Endodermal cell (in vitro differentiated cells): ENCODE measurements at regions not wholly inside any gene's neighbourhood (a gene's known extent, or its start where the extent isn't known, plus 50 kb on each side); places are given as distances from the start of the nearest gene placed in this dataset.

Experiments
- DNase-seq: peaks from one replicate; pipeline ENCODE4 v3.0.0-alpha.2; 2017
- H3K27ac ChIP-seq: 2 replicates; pipeline ENCODE4 v1.5.1; 2013; ENCODE audit warnings: mild to moderate bottlenecking, low read depth, low read length, moderate library complexity
- H3K27me3 ChIP-seq: 2 replicates; pipeline ENCODE4 v1.6.1; 2013; ENCODE audit warnings: mild to moderate bottlenecking, low read length, moderate library complexity; ENCODE audit not compliant: insufficient read depth, control insufficient read depth, poor library complexity, severe bottlenecking
- H3K36me3 ChIP-seq: 2 replicates; pipeline ENCODE4 v1.7.0; 2013; ENCODE audit warnings: mild to moderate bottlenecking, low read length, moderate library complexity; ENCODE audit not compliant: control insufficient read depth, insufficient read depth
- H3K4me1 ChIP-seq: one replicate; pipeline ENCODE4 v1.7.0; 2013; ENCODE audit warnings: low read length; ENCODE audit not compliant: control insufficient read depth, insufficient read depth
- H3K4me3 ChIP-seq: 2 replicates; pipeline ENCODE4 v1.5.1; 2013; ENCODE audit warnings: mild to moderate bottlenecking, low read length, moderate library complexity
- H3K9ac ChIP-seq: 2 replicates; pipeline ENCODE4 v1.6.1; 2013; ENCODE audit warnings: mild to moderate bottlenecking, low read length, moderate library complexity; ENCODE audit not compliant: poor library complexity, severe bottlenecking; ENCODE audit errors: extremely low read depth
- H3K9me3 ChIP-seq: 2 replicates; pipeline ENCODE4 v1.6.1; 2013; ENCODE audit warnings: mild to moderate bottlenecking, low read length, moderate library complexity; ENCODE audit not compliant: control insufficient read depth
- H3K27ac Mint-ChIP-seq: 2 replicates; pipeline ENCODE4 v1.8.0; 2020; ENCODE audit warnings: mixed read lengths
- H3K27me3 Mint-ChIP-seq: 2 replicates; pipeline ENCODE4 v1.8.0; 2021; ENCODE audit warnings: mild to moderate bottlenecking, mixed read lengths; ENCODE audit not compliant: insufficient read depth
- H3K36me3 Mint-ChIP-seq: 2 replicates; pipeline ENCODE4 v1.8.0; 2020; ENCODE audit warnings: low read depth, mixed read lengths
- H3K4me1 Mint-ChIP-seq: 2 replicates; pipeline ENCODE4 v1.8.0; 2020; ENCODE audit warnings: mixed read lengths
- H3K4me3 Mint-ChIP-seq: 2 replicates; pipeline ENCODE4 v1.8.0; 2020; ENCODE audit warnings: mild to moderate bottlenecking, moderate library complexity, mixed read lengths
- H3K9me3 Mint-ChIP-seq: 2 replicates; pipeline ENCODE4 v1.8.0; 2020; ENCODE audit warnings: mild to moderate bottlenecking, mixed read lengths
- WGBS, 2 experiments: methylation state at CpG; one replicate each; pipeline versions ENCODE4 v1.1.5 to v1.1.7; 2013; ENCODE audit warnings: missing lambda C conversion rate in 2 of 2, mixed read lengths in 1 of 2; ENCODE audit not compliant: insufficient coverage in 1 of 2, insufficient read length in 1 of 2; 5-methylcytosine and 5-hydroxymethylcytosine counted together
- TF ChIP-seq, protein P1 (sequence below): fragments of 200-600 bp; sonication (generic); conservative IDR thresholded peaks from 2 replicates; pipeline ENCODE4 v1.5.0; 2021; ENCODE audit warnings: antibody characterized with exemption, mild to moderate bottlenecking

DNA sequence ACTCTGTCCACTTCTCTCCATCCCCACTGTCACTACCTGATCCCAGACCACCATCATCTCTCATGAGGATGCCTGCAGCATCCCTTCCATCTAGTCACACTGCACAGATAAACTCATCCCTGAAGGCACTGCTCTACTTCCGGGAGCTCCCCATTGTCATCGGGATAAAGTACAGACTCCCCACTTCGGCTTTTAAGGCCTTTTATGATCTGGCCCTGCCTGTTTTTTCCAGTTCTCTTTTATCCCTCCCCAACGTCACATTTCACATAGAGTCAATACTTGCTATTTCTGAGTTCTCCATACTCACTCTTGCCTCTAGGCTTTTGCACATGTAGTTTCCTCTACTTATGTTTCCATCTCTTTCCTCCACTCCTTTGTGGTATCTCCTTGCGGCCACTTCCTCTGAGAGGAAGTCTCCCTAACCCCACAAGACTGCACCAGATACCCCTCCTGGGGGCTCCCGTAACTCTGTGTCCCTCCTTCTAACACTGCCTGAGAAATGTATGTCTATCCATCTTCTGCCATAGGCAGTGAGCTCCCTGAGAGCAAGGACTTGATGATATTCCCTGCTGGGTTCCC lies 66.9 kb downstream of the COPRS start:
- TF ChIP-seq, protein P1, sequence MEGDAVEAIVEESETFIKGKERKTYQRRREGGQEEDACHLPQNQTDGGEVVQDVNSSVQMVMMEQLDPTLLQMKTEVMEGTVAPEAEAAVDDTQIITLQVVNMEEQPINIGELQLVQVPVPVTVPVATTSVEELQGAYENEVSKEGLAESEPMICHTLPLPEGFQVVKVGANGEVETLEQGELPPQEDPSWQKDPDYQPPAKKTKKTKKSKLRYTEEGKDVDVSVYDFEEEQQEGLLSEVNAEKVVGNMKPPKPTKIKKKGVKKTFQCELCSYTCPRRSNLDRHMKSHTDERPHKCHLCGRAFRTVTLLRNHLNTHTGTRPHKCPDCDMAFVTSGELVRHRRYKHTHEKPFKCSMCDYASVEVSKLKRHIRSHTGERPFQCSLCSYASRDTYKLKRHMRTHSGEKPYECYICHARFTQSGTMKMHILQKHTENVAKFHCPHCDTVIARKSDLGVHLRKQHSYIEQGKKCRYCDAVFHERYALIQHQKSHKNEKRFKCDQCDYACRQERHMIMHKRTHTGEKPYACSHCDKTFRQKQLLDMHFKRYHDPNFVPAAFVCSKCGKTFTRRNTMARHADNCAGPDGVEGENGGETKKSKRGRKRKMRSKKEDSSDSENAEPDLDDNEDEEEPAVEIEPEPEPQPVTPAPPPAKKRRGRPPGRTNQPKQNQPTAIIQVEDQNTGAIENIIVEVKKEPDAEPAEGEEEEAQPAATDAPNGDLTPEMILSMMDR = no peak
- Mint-ChIP-seq H3K27me3 (no peaks in the 10 kb centered on the region), H3K4me1 (no peaks in the 10 kb centered on the region), H3K4me3 (no peak overlapping the region), H3K9me3 (no peaks in the 10 kb centered on the region), H3K27ac (no peak overlapping the region), H3K36me3 (no peaks in the 10 kb centered on the region)
- Histone ChIP-seq H3K27ac (no peak overlapping the region), H3K4me1 (no peaks in the 10 kb centered on the region), H3K27me3 (no peaks in the 10 kb centered on the region), H3K9me3 (no peaks in the 10 kb centered on the region), H3K36me3 (no peaks in the 10 kb centered on the region), H3K4me3 (no peak overlapping the region), H3K9ac (no peak overlapping the region)
- WGBS, 2 experiments = 84 to 87% methylated on average over 5 to 6 of the region's 6 CpGs
- no peak for DNase-seq

DNA sequence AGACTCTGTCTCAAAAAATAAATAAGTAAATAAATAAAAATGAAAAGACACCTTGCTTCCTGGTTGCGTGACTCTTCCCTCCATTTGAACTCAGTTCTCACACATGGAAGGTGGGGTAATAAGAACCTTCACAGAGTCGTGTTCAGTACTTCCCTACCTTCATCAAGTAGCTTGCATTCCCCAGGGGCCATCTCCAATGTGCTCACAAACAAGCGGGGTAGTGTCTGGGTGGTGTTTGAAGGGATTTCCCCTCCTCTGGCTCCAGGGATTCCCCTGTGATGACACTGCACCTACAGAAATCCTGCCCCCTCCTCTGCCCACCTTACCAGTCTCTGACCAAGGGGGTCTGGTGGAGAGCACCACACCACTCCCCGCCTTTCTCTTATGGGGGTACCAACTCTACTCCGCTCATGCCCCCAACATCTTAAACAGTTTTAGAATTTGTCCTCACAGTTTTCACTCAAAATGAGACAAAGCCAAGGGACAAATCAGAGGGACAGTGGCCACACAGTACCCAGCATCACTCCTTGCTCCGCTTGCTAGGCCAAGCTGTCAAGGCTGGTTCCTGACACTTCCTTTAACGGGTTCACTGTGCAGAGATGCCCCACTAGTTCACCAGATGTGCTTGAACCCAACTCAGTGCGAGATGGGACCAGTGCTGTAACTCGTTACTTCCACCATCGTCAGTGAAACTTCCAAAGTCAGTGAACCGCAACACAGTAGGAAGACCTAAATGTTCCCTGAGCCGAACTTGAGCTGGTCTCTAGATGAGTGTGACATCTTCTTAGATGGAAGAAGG lies 69.1 kb downstream of the COPRS start:
- no peak overlapping the region for H3K4me3 Mint-ChIP-seq
- Histone ChIP-seq H3K27me3 (no peaks in the 10 kb centered on the region), H3K9ac (no peak overlapping the region), H3K27ac (no peak overlapping the region), H3K9me3 (no peaks in the 10 kb centered on the region), H3K4me3 (no peak overlapping the region), H3K36me3 (no peaks in the 10 kb centered on the region), H3K4me1 (no peaks in the 10 kb centered on the region)
- H3K9me3 Mint-ChIP-seq = peaks cover 4% of the 10 kb centered on the region
- H3K36me3 Mint-ChIP-seq = no peaks in the 10 kb centered on the region
- no peak overlapping the region for H3K27ac Mint-ChIP-seq
- 92 to 97% methylated on average over 9 to 11 of the region's 12 CpGs for WGBS, 2 experiments
- no peak for DNase-seq
- no peaks in the 10 kb centered on the region for H3K4me1 Mint-ChIP-seq
- H3K27me3 Mint-ChIP-seq = peaks cover 3% of the 10 kb centered on the region
- TF ChIP-seq, protein P1 = no peak

DNA sequence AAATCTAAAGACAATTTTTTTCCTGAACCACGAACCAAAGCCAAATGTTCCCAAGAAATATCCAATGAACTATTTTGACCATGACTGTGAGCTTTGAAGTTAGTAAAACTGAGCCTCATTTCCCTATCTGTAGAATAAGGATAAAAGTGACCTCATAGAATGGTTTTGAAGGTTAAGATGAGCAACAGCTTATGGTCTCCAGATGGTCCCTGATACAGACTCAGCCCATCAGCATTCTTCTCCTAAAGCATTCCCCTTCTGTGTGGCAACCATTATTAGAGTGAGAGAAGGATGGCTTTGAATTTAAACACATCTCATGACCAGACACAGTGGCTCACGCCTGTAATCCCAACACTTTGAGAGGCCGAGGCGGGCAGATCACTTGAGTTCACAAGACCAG lies 70.1 kb downstream of the COPRS start:
- H3K9ac ChIP-seq = no peak overlapping the region
- H3K4me1 Mint-ChIP-seq = no peaks in the 10 kb centered on the region
- no peak for DNase-seq
- no peak overlapping the region for H3K4me3 Mint-ChIP-seq
- no peaks in the 10 kb centered on the region for H3K9me3 ChIP-seq
- H3K27ac ChIP-seq = no peak overlapping the region
- TF ChIP-seq, protein P1 = no peak
- H3K9me3 Mint-ChIP-seq = peaks cover 4% of the 10 kb centered on the region
- H3K27me3 ChIP-seq = no peaks in the 10 kb centered on the region
- 90 to 94% methylated on average over 3 to 4 of the region's 4 CpGs for WGBS, 2 experiments
- H3K4me1 ChIP-seq = no peaks in the 10 kb centered on the region
- H3K4me3 ChIP-seq = no peak overlapping the region
- peaks cover 3% of the 10 kb centered on the region for H3K27me3 Mint-ChIP-seq
- H3K27ac Mint-ChIP-seq = no peak overlapping the region
- no peaks in the 10 kb centered on the region for H3K36me3 ChIP-seq
- H3K36me3 Mint-ChIP-seq = no peaks in the 10 kb centered on the region
